ENCODE measurements at regions not wholly inside any gene's neighbourhood (a gene's known extent, or its start where the extent isn't known, plus 50 kb on each side); places are given as distances from the start of the nearest gene placed in this dataset.

GRCh38 chr13:80133631-80134261 is 207.2 kb downstream of the SPRY2 start:
- DNase-seq (ENCODE audit: low read depth in 2 of 3, low spot score in 1 of 3), result no peak

GRCh38 chr13:80132741-80133601 is 208.0 kb downstream of the SPRY2 start:
- no peak for DNase-seq (ENCODE audit: low read depth in 2 of 3, low spot score in 1 of 3)

- DNase-seq (ENCODE audit: low read depth in 2 of 3, low spot score in 1 of 3), result no peak
Measured at GRCh38 chr13:80131204-80131603, 209.7 kb downstream of the SPRY2 start.

- no peak for DNase-seq (ENCODE audit: low read depth in 2 of 3, low spot score in 1 of 3)
Measured at GRCh38 chr13:80126389-80127068, 214.4 kb downstream of the SPRY2 start.

- no peak for DNase-seq (ENCODE audit: low read depth in 2 of 3, low spot score in 1 of 3)
Measured at GRCh38 chr13:80123945-80124344, 217.0 kb downstream of the SPRY2 start.

- no peak for DNase-seq (ENCODE audit: low read depth in 2 of 3, low spot score in 1 of 3)
Measured at GRCh38 chr13:80121038-80121437, 219.9 kb downstream of the SPRY2 start.

GRCh38 chr13:80118506-80118905 is 222.4 kb downstream of the SPRY2 start:
- DNase-seq (ENCODE audit: low read depth in 2 of 3, low spot score in 1 of 3), result no peak

GRCh38 chr13:80118099-80118498 is 222.8 kb downstream of the SPRY2 start:
- DNase-seq (ENCODE audit: low read depth in 2 of 3, low spot score in 1 of 3), result no peak

- DNase-seq (ENCODE audit: low read depth in 2 of 3, low spot score in 1 of 3), result no peak
Measured at GRCh38 chr13:80117515-80117914, 223.4 kb downstream of the SPRY2 start.

- no peak for DNase-seq (ENCODE audit: low read depth in 2 of 3, low spot score in 1 of 3)
Measured at GRCh38 chr13:80116107-80116506, 224.8 kb downstream of the SPRY2 start.

GRCh38 chr13:80115616-80116015 is 225.3 kb downstream of the SPRY2 start:
- no peak for DNase-seq (ENCODE audit: low read depth in 2 of 3, low spot score in 1 of 3)

GRCh38 chr13:80113714-80114454 is 227.0 kb downstream of the SPRY2 start:
- DNase-seq (ENCODE audit: low read depth in 2 of 3, low spot score in 1 of 3), result no peak

GRCh38 chr13:80109303-80109702 is 231.6 kb downstream of the SPRY2 start:
- DNase-seq (ENCODE audit: low read depth in 2 of 3, low spot score in 1 of 3), result no peak

- DNase-seq (ENCODE audit: low read depth in 2 of 3, low spot score in 1 of 3), result no peak
Measured at GRCh38 chr13:80105350-80105749, 235.6 kb downstream of the SPRY2 start.

- no peak for DNase-seq (ENCODE audit: low read depth in 2 of 3, low spot score in 1 of 3)
Measured at GRCh38 chr13:80101040-80101439, 239.9 kb downstream of the SPRY2 start.

GRCh38 chr13:80100636-80101035 is 240.3 kb downstream of the SPRY2 start:
- no peak for DNase-seq (ENCODE audit: low read depth in 2 of 3, low spot score in 1 of 3)

- DNase-seq (ENCODE audit: low read depth in 2 of 3, low spot score in 1 of 3), result no peak
Measured at GRCh38 chr13:80097561-80097960, 243.4 kb downstream of the SPRY2 start.

- DNase-seq (ENCODE audit: low read depth in 2 of 3, low spot score in 1 of 3), result no peak
Measured at GRCh38 chr13:80096383-80096782, 244.5 kb downstream of the SPRY2 start.

GRCh38 chr13:80094526-80094925 is 246.4 kb downstream of the SPRY2 start:
- no peak for DNase-seq (ENCODE audit: low read depth in 2 of 3, low spot score in 1 of 3)

- DNase-seq (ENCODE audit: low read depth in 2 of 3, low spot score in 1 of 3), result no peak
Measured at GRCh38 chr13:80093888-80094287, 247.0 kb downstream of the SPRY2 start.

GRCh38 chr13:80086304-80086721 is 254.6 kb downstream of the SPRY2 start:
- DNase-seq (ENCODE audit: low read depth in 2 of 3, low spot score in 1 of 3), result no peak

All from stimulated activated CD4-positive, alpha-beta T cell treated with anti-CD3 and anti-CD28 coated beads, Interleukin-12 subunit alpha, Interleukin-12 subunit beta, amount 100 ng/mL, for 48 hours (primary cell).